ENCODE measurements at regions not wholly inside any gene's neighbourhood (a gene's known extent, or its start where the extent isn't known, plus 50 kb on each side); places are given as distances from the start of the nearest gene placed in this dataset.
A peak's percentile ranks its signal among the peaks of the same experiment; 100 is the strongest.

DNA sequence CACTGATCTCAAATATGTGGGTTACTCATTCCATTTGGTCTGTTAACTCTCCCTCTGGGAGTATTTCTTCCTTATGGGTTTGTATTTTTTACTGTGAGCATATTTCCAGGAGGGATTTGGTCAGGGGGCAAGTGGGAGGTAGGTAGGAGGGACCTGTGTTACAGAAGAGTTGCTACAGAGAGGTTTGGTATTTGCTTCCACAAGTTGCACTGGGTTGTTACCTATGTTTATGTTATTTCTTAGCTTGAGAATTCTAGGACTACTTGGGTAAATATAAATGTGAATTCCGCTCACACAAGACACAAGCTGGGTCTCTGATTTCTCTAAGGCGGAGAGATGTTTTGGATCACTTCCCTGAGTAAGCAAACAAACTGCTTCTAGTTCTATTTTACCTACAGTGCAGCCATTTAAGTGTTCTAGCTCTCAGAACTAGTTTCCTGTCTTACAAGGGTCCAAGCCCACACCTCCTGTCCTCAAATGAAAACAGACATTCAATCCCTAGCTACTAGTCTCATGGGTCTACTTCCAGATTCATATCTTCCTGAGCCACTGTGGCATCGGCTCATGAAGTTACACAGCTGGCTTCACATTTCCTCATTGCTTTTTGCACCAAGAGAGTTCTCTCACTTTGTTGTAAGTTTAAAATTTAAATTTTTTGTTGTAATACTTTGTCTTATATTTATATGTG is 75.4 kb upstream of the PPP1R3C start:
- ATAC-seq (ENCODE audit: low read depth in 2 of 2) = no peak
- H3K27ac Mint-ChIP-seq = no peak overlapping the region
- no peak for DNase-seq
- no peaks in the 10 kb centered on the region for H3K9me3 Mint-ChIP-seq
- H3K36me3 Mint-ChIP-seq = no peaks in the 10 kb centered on the region
- peaks cover 0 to 5% (median 0%) of the 10 kb centered on the region in 3 donors for H3K4me1 Mint-ChIP-seq
- peaks cover 8 to 34% (median 20%) of the 10 kb centered on the region in 3 donors for H3K27me3 Mint-ChIP-seq
- H3K4me3 Mint-ChIP-seq = no peak overlapping the region

DNA sequence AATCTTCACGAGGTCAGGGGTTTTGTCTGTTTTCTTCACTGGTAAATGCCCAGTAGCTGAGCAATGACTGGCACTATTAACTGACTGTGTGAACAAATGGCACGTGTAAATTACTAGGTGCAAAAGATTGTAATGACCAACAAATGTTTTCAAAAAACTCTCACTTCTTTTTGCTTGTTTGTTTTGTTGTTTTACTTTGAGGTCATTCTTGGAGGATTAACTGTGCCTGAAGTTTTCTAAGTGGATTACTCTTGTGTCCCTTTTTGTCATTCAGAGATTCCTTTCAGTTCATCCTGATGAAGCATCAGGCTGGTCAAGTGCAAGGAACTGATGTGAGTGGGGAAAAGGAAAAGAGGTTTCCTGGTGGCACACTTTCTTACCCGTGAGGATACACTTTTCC is 74.4 kb upstream of the PPP1R3C start:
- DNase-seq = no peak
- H3K4me1 Mint-ChIP-seq = peaks cover 0 to 1% (median 0%) of the 10 kb centered on the region in 3 donors
- H3K27ac Mint-ChIP-seq = no peak overlapping the region
- peaks cover 8 to 34% (median 16%) of the 10 kb centered on the region in 3 donors for H3K27me3 Mint-ChIP-seq
- H3K4me3 Mint-ChIP-seq = no peak overlapping the region
- no peaks in the 10 kb centered on the region for H3K36me3 Mint-ChIP-seq
- no peaks in the 10 kb centered on the region for H3K9me3 Mint-ChIP-seq
- no peak for ATAC-seq (ENCODE audit: low read depth in 2 of 2)

DNA sequence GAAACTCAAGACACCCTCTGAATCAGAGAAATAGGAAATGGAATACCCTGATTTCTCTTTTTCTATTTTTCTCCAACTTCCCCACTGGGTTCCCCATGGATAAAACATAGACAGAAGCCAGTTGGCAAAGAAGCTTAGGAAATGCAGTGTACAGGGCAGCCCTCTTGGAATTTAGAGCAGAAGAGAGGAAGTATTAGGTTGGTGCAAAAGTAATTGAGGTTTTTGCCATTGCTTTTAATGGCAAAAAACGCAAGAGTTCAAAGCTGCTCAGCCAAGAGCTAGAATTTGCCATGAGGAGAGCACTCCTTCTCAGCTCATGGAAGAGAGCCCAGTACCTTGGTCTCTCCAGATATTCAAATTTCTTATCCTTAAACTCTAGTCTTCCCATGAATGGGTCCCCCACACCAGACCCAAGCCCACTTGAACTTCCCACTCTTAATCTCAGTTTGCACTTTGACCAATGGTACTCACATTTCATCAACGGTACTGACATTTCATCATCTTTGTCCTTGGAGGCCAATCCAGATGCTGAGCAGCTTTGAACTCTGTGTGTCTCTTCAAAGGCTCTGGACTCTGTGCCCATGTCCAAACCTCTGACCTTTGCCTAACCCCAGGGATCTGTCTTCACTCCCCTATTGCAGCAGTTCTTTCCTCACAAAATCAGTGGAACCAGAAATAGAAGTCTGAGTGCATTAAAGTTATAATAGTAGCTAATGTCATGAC is 73.2 kb upstream of the PPP1R3C start:
- no peaks in the 10 kb centered on the region for H3K4me1 Mint-ChIP-seq
- H3K27me3 Mint-ChIP-seq = peaks cover 11 to 38% (median 16%) of the 10 kb centered on the region in 3 donors
- ATAC-seq (ENCODE audit: low read depth in 2 of 2) (no peak), DNase-seq (no peak)
- H3K27ac Mint-ChIP-seq = peak overlapping the region in 1 of 6 donors; percentile 35
- no peaks in the 10 kb centered on the region for H3K36me3 Mint-ChIP-seq
- H3K9me3 Mint-ChIP-seq = no peaks in the 10 kb centered on the region
- no peak overlapping the region for H3K4me3 Mint-ChIP-seq

- peaks cover 12 to 32% (median 21%) of the 10 kb centered on the region in 3 donors for H3K27me3 Mint-ChIP-seq
- ATAC-seq (ENCODE audit: low read depth in 2 of 2) (no peak), DNase-seq (no peak)
- no peak overlapping the region for H3K27ac Mint-ChIP-seq
- H3K36me3 Mint-ChIP-seq = no peaks in the 10 kb centered on the region
- H3K4me1 Mint-ChIP-seq = no peaks in the 10 kb centered on the region
- no peak overlapping the region for H3K4me3 Mint-ChIP-seq
- H3K9me3 Mint-ChIP-seq = no peaks in the 10 kb centered on the region
Observed at GRCh38 chr10:91702620-91703019, 69.7 kb upstream of the PPP1R3C start.

DNA sequence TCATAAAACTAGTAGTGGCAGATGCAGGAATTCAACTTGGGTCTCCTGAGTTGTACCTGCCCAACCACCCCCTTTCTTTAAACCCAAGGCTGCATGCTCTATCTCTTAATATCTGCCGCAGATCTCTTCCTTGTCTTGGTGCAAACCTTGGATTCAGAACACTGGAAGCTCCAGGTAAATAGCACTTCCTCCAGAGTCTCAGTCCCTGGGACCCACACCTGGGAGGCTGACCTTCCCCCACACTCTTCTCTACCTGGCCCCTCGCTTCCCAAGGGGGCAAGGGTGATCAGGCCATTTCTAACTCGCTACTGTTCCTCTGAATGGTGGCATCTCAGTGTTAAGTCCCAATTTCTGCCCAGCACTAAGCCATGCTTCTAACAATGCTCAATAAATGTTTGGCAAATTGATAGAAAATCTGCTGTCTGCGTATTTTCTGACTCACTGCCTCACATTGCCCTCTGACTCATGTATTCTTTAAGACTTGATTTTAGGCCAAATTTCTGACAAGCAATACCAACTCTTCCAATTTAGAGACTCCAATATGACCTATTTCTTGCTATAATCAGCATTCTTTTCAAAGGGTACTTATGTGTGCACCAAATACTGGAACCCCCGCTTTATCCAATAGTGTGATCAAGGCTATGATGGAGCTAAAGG is 68.0 kb upstream of the PPP1R3C start:
- no peak for DNase-seq
- Mint-ChIP-seq H3K4me1 (no peaks in the 10 kb centered on the region), H3K27me3 (peaks cover 7 to 19% (median 18%) of the 10 kb centered on the region in 3 donors), H3K36me3 (no peaks in the 10 kb centered on the region), H3K4me3 (no peak overlapping the region), H3K27ac (no peak overlapping the region), H3K9me3 (no peaks in the 10 kb centered on the region)
- ATAC-seq (ENCODE audit: low read depth in 2 of 2) = no peak

GRCh38 chr10:91700273-91700672 is 67.4 kb upstream of the PPP1R3C start:
- Mint-ChIP-seq H3K9me3 (no peaks in the 10 kb centered on the region), H3K4me3 (no peak overlapping the region), H3K27ac (no peak overlapping the region), H3K27me3 (peaks cover 4 to 20% (median 18%) of the 10 kb centered on the region in 3 donors), H3K4me1 (no peaks in the 10 kb centered on the region), H3K36me3 (no peaks in the 10 kb centered on the region)
- ATAC-seq (ENCODE audit: low read depth in 2 of 2) = no peak
- no peak for DNase-seq

- Mint-ChIP-seq H3K36me3 (no peaks in the 10 kb centered on the region), H3K27ac (no peak overlapping the region), H3K27me3 (peaks cover 9 to 30% (median 29%) of the 10 kb centered on the region in 3 donors), H3K9me3 (no peaks in the 10 kb centered on the region), H3K4me1 (no peaks in the 10 kb centered on the region), H3K4me3 (peak overlapping the region in 1 of 8 donors; percentile 17)
- no peak for ATAC-seq (ENCODE audit: low read depth in 2 of 2)
- no peak for DNase-seq
Observed at GRCh38 chr10:91698258-91698657, 65.4 kb upstream of the PPP1R3C start.

- ATAC-seq (ENCODE audit: low read depth in 2 of 2) = no peak
- no peak for DNase-seq
- Mint-ChIP-seq H3K4me3 (no peak overlapping the region), H3K9me3 (no peaks in the 10 kb centered on the region), H3K27me3 (peaks cover 9 to 21% (median 18%) of the 10 kb centered on the region in 3 donors), H3K27ac (no peak overlapping the region), H3K4me1 (no peaks in the 10 kb centered on the region), H3K36me3 (no peaks in the 10 kb centered on the region)
Observed at GRCh38 chr10:91694170-91694794, 61.4 kb upstream of the PPP1R3C start.

- H3K4me1 Mint-ChIP-seq = no peaks in the 10 kb centered on the region
- H3K36me3 Mint-ChIP-seq = no peaks in the 10 kb centered on the region
- DNase-seq = no peak
- H3K9me3 Mint-ChIP-seq = no peaks in the 10 kb centered on the region
- ATAC-seq (ENCODE audit: low read depth in 2 of 2) = no peak
- peaks cover 9 to 21% (median 15%) of the 10 kb centered on the region in 3 donors for H3K27me3 Mint-ChIP-seq
- no peak overlapping the region for H3K4me3 Mint-ChIP-seq
- no peak overlapping the region for H3K27ac Mint-ChIP-seq
Observed at GRCh38 chr10:91691981-91692380, 59.1 kb upstream of the PPP1R3C start.

GRCh38 chr10:91690996-91691676 is 58.3 kb upstream of the PPP1R3C start:
- peaks cover 12 to 21% (median 18%) of the 10 kb centered on the region in 3 donors for H3K27me3 Mint-ChIP-seq
- DNase-seq (no peak), ATAC-seq (ENCODE audit: low read depth in 2 of 2) (no peak)
- H3K36me3 Mint-ChIP-seq = no peaks in the 10 kb centered on the region
- no peak overlapping the region for H3K4me3 Mint-ChIP-seq
- peaks cover 0 to 2% (median 0%) of the 10 kb centered on the region in 7 donors for H3K9me3 Mint-ChIP-seq
- H3K27ac Mint-ChIP-seq = peak overlapping the region in 1 of 6 donors; percentile 0
- H3K4me1 Mint-ChIP-seq = no peaks in the 10 kb centered on the region

- Mint-ChIP-seq H3K4me1 (no peaks in the 10 kb centered on the region), H3K36me3 (no peaks in the 10 kb centered on the region), H3K27ac (no peak overlapping the region), H3K9me3 (peaks cover 0 to 2% (median 0%) of the 10 kb centered on the region in 7 donors), H3K27me3 (peaks cover 11 to 24% (median 18%) of the 10 kb centered on the region in 3 donors), H3K4me3 (no peak overlapping the region)
- DNase-seq = no peak
- no peak for ATAC-seq (ENCODE audit: low read depth in 2 of 2)
Observed at GRCh38 chr10:91690412-91690811, 57.5 kb upstream of the PPP1R3C start.

GRCh38 chr10:91689731-91690168 is 56.9 kb upstream of the PPP1R3C start:
- peaks cover 0 to 2% (median 0%) of the 10 kb centered on the region in 7 donors for H3K9me3 Mint-ChIP-seq
- H3K27ac Mint-ChIP-seq = peak overlapping the region in 1 of 6 donors; percentile 86
- no peak for DNase-seq
- H3K4me3 Mint-ChIP-seq = no peak overlapping the region
- no peaks in the 10 kb centered on the region for H3K4me1 Mint-ChIP-seq
- no peaks in the 10 kb centered on the region for H3K36me3 Mint-ChIP-seq
- H3K27me3 Mint-ChIP-seq = peaks cover 8 to 30% (median 18%) of the 10 kb centered on the region in 3 donors
- ATAC-seq (ENCODE audit: low read depth in 2 of 2) = no peak

GRCh38 chr10:91684841-91685240 is 52.0 kb upstream of the PPP1R3C start:
- ATAC-seq (ENCODE audit: low read depth in 2 of 2) (no peak), DNase-seq (no peak)
- Mint-ChIP-seq H3K27me3 (peaks cover 9 to 22% (median 12%) of the 10 kb centered on the region in 3 donors), H3K27ac (no peak overlapping the region), H3K9me3 (peaks cover 0 to 2% (median 0%) of the 10 kb centered on the region in 7 donors), H3K36me3 (no peaks in the 10 kb centered on the region), H3K4me3 (no peak overlapping the region), H3K4me1 (no peaks in the 10 kb centered on the region)
